Activated naive CD4-positive, alpha-beta T cell treated with anti-CD3 and anti-CD28 coated beads, Interleukin-2, amount 50 U/mL, for 16 hours (primary cell): ENCODE measurements at regions not wholly inside any gene's neighbourhood (a gene's known extent, or its start where the extent isn't known, plus 50 kb on each side); places are given as distances from the start of the nearest gene placed in this dataset.
"Not testable (repeated sequence)": the region's sequence is repeated elsewhere in the genome, so short reads cannot be mapped to it uniquely, and the experiment has no call there.

Experiments used
- DNase-seq: peaks from one replicate; pipeline ENCODE4 v3.0.0-alpha.2; 2020

DNA sequence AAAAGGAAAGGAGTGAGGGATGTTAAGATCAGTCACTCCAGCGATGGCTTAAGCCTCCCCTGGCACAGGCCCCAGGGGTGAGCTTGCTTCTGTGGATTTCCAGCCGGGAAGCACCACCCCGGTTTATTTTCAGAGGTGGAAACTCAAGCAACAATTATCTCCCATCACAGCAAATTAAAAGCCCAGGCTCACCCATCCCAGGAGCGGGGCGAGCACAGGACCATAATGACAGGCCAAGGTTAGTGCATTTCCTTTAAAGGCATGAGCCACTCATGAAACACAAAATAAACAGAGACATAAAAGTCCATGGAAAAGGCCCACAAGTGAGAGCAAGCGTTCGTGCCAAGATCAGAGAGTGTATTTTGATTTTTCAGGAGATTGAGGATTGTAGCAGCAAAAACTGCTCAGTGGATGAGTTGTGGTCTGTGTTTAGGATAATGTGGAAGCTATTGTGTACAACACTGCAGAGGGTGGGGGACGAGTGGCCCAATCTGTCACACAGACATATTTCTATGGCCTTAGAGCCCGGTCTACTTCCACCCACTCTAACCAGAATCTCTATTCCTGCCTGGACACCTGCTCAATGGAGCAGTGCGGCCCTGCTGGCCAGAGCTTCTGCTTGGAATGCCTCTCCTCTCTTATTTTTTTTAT is 111.4 kb upstream of the CDC42EP3 start:
- DNase-seq, result no peak

DNA sequence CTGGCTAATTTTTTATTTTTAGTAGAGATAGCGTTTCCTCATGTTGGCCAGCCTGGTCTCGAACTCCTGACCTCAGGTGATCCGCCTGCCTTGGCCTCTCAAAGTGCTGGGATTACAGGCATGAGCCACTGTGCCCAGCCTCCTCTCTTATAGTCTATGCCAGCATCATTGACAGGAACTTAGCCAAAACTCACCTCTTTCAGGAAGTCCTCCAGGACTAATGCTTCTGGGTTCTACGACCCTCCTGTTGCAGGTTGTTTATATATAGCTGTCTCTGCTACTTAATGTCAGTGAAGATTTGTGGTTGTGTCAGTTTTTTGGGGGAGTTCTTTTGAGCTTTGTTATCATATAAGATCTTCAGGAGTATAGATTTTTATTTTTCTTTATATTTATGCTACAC is 112.1 kb upstream of the CDC42EP3 start:
- no peak for DNase-seq

DNA sequence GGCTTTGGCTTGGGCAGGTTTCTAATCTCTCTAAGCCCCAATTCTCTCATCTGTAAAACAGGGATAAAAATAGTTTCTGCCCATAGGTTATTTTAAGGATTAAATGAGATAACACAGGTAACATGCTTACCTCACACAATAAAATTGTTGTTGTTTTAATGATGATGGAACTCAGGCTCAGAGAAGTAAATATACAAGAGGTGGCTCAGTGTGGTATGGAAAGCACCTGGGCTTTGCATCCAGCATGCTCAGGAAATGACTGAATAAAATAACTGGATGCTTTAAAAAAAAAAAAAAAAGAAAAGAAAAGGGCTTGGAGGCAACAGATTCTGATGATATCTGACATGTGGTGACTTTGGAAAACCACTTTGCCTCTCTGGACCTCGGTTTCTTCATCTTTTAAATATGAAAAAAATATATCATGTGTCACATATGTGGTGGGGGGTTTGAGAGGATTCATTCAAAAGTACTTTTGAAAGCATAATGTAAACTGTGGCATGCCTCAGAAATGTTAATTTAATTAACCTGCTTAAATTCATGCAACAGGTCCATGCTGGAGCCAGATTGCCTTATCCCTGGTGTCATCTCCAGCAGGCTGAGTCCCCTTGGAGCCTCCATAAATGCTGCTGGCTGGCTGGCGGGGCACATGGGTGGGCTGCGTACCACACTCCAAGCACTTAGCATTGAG is 112.8 kb upstream of the CDC42EP3 start:
- no peak for DNase-seq

DNA sequence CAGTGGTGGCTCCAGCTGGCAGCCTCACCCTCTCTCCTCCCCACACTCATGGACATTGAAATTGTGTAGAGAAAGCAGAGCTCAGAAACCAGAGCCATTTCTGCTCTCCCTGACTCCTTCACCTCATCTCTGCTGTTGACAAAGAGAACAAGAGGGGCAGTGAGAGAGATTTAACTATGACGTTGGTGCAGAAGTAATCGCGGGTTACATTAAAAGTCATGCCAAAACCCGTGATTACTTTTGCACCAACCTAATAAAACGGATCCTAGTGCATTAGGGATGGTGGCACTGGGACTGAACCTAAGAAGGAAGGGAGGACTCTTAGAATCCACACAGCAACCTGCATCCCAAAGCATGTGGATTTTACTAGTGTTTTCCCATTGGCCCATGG is 113.3 kb upstream of the CDC42EP3 start:
- DNase-seq, result no peak

DNA sequence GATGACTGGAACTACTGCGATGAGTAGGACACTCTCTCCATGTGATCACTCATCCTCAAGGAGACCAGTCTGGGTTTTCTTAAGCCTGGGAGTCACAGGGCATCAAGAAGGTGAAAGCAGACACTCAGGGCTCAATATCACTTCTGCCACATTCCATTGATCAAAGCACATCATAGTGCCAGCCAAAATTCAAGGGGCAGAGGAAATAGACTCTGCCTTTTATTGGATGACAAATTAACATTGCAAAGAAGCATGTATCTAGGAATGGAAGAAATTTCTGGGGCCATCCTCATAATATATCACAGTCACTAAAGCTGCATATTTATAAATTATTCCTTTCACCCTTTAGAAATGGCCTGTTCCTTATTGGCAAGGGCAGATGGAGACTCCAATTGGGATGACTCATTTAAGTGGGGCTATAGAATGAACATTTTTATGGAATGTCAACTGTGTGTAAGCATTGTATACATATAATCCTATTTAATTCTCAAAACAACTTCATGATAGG is 114.8 kb upstream of the CDC42EP3 start:
- DNase-seq, result no peak

DNA sequence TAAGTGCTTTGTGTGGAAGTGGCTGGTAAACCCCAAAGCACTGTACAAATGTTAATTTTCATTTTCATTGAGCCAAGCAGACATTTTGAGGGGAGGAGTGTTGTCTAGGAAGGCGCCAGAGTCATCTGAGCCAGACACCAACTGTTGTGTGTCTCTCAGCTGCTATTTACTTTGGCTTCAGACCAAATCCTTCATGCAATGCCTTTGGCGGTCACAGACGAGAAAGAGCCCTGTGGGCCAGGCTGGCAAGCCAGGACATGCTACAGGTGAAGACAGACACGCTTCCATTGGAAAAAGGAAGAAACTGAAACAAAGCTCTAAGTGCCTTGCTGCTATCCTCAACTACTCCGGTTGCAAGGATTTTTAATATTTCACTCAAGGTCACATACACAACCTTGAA is 115.4 kb upstream of the CDC42EP3 start:
- no peak for DNase-seq

DNA sequence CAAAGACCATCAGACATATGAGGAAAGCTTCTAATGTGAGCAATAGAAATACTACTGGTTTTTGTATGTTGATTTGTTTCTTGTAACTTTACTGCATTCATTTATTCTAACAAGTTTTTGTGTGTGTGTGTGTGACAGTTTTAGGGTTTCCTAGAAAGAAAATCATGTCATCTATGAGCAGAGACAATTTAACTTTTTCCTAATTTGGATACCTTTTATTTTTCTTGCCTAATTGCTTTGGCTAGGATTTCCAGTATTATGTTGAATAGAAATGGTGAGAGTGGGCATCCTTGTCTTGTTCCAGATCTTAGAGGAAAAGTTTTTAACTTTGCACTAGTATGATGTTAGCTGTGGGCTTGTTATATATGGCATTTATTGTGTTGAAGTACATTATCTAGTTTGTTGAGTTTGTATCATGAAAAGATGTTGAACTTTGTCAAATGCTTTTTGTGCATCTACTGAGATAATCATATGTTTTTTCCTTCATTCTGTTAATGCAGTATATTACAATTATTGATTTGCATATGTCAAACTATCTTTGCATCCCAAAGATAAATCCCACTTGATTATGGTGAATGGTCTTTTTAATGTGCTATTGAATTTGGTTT is 117.3 kb upstream of the CDC42EP3 start:
- DNase-seq, result no peak

DNA sequence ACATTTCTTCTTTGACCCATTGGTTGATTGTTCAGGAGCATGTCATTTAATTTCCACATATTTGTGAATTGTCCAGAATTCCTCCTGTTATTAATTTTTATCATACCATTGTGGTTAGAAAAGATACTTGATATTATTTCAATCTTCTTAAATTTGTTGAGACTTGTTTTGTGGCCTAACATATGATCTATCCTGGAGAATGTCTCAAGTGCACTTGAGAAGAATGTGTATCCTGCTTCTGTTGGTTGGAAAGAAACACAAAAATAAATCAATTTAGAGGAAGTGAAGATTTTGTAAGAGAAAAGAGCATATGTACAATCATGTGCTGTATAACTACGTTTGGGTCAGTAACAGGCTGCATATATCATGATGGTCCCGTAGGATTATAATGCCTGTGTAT is 118.6 kb upstream of the CDC42EP3 start:
- no peak for DNase-seq

DNA sequence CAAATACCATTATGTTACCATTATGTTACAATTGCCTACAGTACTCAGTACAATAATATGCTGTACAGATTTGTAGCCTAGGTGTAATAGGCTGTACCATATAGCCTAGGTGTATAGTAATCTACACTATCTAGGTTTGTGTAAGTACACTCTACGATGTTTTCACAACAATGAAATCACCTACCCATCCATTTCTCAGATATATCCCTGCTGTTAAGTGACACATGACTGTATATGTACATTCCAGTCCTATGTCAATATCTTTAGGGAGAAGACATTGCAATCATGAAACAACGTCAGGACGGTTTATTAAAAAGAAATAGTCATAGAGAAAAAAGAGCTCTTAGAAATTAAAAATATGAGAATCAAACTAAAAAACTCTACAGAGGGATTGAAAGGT is 119.0 kb upstream of the CDC42EP3 start:
- DNase-seq, result no peak

DNA sequence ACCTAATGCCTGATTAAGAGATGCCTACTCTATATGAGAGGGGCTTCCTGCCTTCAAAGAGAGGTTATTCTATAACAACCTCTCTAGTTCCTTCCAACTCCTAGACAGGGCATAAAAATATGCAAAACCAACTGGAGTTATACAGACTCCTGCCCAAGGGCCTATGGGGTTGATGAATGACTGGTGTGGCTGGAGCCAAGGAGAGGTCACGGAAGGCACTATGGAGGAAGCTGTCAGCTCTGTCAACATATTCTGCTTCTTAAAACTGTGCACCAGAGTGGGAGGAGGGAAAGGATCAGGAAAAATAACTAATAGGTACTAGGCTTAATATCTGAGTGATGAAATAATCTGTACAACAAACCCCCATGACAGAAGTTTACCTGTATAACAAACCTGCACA is 120.9 kb upstream of the CDC42EP3 start:
- DNase-seq, result no peak

DNA sequence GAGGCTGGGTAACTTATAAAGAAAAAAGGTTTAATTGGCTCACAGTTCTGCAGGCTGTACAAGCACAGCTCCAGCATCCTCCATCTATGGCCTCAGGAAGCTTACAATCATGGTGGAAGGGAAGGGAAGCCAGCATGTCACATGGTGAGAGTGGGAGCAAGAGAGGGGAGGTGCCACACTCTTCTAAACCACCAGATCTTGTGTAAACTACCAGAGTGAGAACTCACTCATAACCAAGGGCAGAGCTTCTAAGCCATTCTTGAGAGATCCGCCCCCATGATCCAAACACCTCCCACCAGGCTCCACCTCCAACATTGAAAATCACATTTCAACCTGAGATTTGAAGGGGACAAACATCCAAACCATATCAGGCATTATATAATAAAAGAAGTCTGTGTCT is 121.6 kb upstream of the CDC42EP3 start:
- no peak for DNase-seq

DNA sequence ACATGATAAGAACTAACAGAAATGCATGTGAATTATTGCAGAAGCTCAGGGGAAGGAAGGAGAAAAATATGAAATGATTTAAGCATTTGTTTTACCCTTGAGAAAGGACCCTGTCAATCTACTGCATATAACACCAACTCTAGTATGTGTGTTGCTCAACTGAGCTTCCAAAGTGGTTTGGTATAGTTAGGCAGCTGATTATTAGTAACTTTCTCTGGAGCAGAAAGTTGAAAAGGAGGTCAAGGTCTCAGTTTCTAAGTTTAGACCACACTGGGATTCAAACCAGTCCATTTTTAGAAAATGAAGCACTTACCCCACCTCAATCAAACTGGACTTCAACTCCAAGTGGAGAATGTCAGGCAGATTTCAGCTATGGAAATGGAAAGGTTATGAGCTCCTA is 123.3 kb upstream of the CDC42EP3 start:
- no peak for DNase-seq

DNA sequence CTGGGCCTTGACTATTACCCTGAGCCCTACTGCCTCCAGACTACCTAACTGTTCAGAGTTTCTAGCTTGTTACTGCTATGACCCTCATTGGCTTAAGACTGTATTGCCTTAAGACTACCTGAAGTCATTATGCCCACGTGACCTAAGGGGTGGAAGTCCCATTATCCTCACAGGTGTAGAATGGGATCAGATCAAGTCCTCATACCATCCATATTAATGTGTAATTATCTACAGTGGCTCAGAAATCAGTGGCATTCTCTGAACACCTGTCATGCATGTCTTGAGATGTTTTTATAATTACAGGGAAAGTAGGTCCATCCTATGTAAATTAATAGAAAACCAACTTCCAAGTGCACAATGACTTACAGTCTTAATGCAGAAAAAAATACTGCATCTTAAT is 124.0 kb upstream of the CDC42EP3 start:
- DNase-seq, result no peak

DNA sequence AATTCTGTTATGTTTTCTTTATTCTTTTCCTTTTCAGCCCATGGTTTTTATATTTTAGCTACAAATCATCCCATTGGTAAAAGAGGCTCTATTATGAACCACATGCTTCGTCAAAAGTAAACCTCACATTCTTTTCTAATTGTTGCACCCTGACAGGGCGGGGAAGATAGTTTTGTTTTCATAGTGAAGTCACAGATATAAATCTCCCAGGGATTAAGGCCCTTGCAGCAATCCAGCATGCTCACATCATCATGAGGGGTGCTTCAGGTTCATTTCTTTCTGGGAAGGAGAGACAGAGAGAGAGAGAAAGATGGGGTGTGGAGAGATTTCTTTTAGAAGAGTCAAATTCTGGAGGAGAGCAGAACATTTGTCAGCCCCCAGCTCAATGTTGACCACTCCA is 124.5 kb upstream of the CDC42EP3 start:
- DNase-seq, result no peak

DNA sequence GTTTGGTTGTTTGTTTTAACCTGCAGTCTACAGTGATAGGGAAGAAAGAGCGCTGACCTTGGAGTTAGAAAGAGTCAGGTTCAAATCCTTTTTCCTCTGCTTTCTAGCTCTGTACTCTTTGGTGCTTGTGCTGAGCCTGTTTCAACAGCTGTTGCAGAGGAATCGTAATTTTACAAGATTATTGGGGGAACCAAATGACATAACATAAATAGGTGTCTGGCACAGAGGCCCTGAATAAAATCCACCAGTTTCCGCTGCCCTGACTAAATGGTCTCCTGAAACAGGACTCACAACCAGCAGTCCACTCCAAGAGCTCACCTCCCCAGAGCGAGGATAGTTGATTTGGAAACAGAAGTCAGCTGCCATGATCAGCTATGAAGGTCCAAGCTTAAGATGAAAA is 125.0 kb upstream of the CDC42EP3 start:
- DNase-seq, result no peak

DNA sequence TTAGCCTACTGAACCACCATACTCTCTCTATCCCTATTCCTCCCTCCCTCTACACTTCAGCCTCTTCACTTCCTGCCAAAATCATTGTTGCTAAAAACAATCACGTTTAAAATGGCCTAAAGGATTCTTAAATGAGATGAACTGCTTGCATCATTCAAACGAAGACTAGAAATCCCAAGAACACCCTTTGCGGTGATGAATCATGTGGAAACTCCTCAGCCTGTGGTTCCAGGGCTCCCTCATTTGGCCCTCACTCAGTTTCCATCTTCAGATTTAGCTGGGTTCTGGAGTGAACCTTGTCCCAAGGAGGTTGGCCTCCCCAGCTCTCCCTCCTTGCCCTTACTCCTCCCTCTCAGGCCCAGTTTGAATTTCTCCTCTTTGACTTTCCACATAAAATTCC is 125.6 kb upstream of the CDC42EP3 start:
- DNase-seq, result no peak

DNA sequence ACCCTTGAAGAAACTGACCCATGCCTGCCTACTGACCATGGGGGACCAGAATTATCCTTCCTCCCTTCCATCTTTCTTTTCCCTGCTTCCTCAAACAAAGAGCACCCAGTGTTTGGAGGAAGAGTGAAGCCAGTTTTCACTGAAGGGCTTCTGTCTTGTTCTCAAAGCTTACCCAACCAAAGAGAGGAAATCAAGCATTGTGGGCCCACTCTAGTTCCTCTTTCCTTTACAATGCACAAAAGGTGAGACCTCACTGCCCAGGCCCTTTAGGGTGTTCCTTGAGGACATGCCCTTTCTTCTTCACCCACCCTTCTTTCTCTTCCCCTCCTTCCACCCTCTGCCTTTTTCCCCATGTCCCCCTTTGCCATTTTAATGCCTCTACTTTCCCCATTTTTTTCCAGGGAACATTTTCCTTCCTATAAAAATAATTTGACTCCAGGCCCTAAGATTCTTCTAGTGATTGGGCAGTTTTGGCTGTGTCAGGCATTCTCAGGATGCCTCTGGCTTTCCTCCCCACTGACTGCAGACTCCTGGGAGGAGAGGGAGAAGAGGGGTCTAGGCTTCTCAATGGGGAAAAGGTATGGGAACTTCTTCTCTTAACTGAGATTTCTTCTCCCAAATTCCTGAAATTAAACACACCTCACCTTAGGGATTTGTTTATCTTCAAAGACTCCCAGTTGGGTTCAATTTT is 126.6 kb upstream of the RMDN2 start:
- no peak for DNase-seq

DNA sequence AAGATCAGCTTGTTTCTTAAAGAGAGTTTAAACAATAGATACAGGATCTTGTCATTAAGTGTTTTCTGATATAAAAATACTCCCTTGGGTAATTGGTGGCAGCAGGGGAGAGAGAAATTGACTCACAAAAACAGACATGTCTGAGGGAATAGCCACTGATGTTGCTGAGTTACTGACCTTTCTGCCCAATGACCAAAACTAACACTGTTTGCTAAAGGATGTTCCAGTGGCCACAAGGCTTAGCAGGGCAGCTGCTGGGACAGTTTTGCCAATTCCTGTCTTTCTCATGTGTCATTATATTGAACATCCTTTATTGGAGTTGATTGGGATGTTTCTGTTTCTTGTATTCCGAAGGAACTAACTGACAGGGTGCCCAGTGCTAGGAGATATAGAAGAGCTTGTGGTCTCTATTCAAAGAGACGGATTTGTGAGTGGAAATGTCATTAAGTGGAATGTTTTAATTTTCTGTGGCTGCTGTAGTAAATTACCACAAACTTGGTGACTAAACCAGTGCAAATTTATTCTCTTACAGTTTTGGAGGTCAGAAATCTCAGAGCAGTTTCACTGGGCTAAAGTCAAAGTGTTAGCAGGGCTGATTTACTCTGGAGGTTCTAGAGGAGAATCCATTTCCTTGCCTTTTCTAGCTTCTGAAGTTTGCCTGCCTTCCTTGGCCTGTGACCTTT is 124.8 kb upstream of the RMDN2 start:
- DNase-seq, result no peak

DNA sequence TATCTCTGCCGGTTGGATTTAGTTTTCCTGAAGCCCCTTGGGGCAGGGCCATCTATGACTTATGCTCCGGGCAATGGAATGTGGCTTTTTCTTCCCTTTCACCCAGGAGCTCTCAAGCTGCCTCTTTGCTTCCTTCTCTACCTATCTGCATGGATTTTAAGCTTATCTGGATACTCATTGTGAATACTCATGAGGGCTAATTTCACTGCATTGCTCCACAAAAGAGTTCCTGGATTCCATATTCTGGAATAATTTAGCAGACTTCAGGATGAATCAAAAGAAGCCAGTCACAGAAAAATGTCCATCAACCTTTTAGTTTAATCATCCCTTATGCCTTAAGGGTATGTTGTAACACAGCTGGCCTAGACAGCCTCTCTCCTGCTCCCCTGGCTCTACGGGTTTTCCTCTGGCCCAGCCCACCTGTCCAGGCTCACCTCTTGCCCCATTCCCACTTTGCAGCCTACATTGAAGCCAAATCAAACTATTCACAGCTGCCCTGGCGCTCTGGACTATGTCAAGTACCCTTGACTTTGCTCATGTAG is 122.8 kb upstream of the RMDN2 start:
- no peak for DNase-seq

DNA sequence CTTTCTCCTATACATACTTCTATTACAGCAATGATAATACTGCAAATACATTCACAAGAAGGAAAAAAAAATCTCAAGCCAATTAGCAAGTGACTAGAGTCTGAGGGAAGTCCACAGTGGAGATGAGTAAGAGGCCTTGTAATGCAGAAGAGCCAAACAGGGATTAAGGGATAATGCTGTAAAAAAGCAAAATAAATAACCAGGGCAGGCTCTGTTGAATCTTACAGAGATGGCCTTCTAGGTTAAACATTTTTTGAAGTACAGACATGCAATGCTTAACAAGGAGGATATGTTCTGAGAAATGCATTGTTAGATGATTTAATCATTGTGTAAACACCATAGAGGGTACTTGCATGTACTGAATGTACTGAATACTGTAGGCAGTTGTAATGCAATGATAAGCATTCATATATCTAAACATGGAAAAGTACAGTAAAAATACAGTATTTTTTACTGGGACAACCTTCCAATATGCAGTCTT is 122.1 kb upstream of the RMDN2 start:
- DNase-seq, result no peak

DNA sequence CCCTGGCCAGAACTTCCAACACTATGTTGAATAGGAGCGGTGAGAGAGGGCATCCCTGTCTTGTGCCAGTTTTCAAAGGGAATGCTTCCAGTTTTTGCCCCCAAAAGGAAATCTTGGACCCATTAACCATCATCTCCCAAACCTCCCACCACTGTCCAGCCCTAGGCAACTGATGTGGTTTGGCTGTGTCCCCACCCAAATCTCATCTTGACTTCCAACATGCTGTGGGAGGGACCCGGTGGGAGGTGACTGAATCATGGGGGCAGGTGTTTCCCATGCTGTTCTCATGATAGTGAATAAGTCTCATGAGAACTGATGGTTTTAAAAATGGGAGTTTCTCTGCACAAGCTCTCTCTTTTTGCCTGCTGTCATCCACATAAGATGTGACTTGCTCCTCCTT is 119.1 kb upstream of the RMDN2 start:
- not testable (repeated sequence) for DNase-seq

DNA sequence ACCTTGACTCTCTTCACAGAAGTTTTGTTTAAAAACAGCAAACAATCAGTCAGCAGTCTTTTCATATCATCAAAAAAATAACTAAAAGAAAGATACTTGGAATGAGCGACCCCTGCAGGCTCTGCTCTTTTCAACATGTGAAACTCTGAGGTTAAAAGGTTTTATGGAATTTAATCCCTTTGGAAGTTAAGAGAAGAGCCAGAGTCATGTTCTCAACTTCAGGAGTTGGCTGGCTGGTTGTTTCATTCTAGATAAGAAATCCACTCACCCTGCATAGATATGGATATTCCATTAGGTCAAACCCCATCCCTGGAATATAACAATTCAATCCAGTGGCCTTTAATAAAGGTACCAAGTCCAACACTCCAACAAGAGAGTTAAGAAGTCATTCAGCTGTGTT is 115.6 kb upstream of the RMDN2 start:
- DNase-seq, result no peak
